ENCODE measurements at regions not wholly inside any gene's neighbourhood (a gene's known extent, or its start where the extent isn't known, plus 50 kb on each side); places are given as distances from the start of the nearest gene placed in this dataset.

GRCh38 chr5:66306844-66307315 is 162.8 kb downstream of the SREK1 start:
- DNase-seq: no peak

- peak; percentile 52 for DNase-seq
Observed at GRCh38 chr5:66307647-66308241, 163.6 kb downstream of the SREK1 start.

- DNase-seq: no peak
Observed at GRCh38 chr5:66312266-66312665, 168.2 kb downstream of the SREK1 start.

- DNase-seq: no peak
Observed at GRCh38 chr5:66315784-66316183, 171.7 kb downstream of the SREK1 start.

GRCh38 chr5:66322786-66323528 is 178.9 kb downstream of the SREK1 start:
- DNase-seq: no peak

- no peak for DNase-seq
Observed at GRCh38 chr5:66323529-66323895, 179.4 kb downstream of the SREK1 start.

- DNase-seq: no peak
Observed at GRCh38 chr5:66324357-66324756, 180.3 kb downstream of the SREK1 start.

- DNase-seq: no peak
Observed at GRCh38 chr5:66326276-66326675, 182.2 kb downstream of the SREK1 start.

GRCh38 chr5:66327008-66327407 is 182.9 kb downstream of the SREK1 start:
- no peak for DNase-seq

GRCh38 chr5:66329078-66329477 is 185.0 kb downstream of the SREK1 start:
- DNase-seq: no peak

- DNase-seq: no peak
Observed at GRCh38 chr5:66333192-66333591, 189.1 kb downstream of the SREK1 start.

- no peak for DNase-seq
Observed at GRCh38 chr5:66337626-66338226, 193.6 kb downstream of the SREK1 start.

GRCh38 chr5:66338828-66339227 is 194.7 kb downstream of the SREK1 start:
- no peak for DNase-seq

GRCh38 chr5:66339896-66340295 is 195.8 kb downstream of the SREK1 start:
- no peak for DNase-seq

GRCh38 chr5:66340786-66341185 is 196.7 kb downstream of the SREK1 start:
- no peak for DNase-seq

GRCh38 chr5:66342341-66342880 is 198.3 kb downstream of the SREK1 start:
- DNase-seq: no peak

- DNase-seq: no peak
Observed at GRCh38 chr5:66343370-66344071, 199.4 kb downstream of the SREK1 start.

- DNase-seq: no peak
Observed at GRCh38 chr5:66344544-66344943, 200.4 kb downstream of the SREK1 start.

GRCh38 chr5:66345281-66345680 is 201.2 kb downstream of the SREK1 start:
- DNase-seq: no peak

- no peak for DNase-seq
Observed at GRCh38 chr5:66346869-66347268, 202.8 kb downstream of the SREK1 start.

GRCh38 chr5:66348387-66349125 is 204.5 kb downstream of the SREK1 start:
- DNase-seq: no peak

GRCh38 chr5:66351813-66352212 is 207.7 kb downstream of the SREK1 start:
- no peak for DNase-seq

- no peak for DNase-seq
Observed at GRCh38 chr5:66353186-66353585, 209.1 kb downstream of the SREK1 start.
